ENCODE measurements at regions not wholly inside any gene's neighbourhood (a gene's known extent, or its start where the extent isn't known, plus 50 kb on each side); places are given as distances from the start of the nearest gene placed in this dataset.

DNA sequence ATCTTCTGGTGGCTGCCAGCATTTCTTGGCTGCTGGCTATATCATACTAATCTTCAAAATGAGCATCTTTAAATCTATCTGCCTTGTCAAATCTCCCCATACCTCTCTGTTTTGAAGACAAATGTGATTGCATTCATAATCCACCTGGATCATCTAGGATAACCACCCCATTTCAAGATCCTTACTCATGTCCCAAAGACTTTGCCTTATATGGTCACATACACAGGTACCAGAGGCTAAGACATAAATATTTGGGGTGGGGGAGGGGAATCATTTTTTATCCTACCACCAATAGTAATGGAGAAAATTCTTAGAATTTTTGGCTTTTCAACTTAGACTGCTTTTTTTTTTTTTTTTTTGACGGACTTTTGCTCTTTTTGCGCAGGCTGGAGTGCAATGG is 970.8 kb downstream of the PLOD2 start:
- no peaks in the 10 kb centered on the region for H3K36me3 ChIP-seq (ENCODE audit: insufficient read depth in 1 of 2, low read depth in 1 of 2)
- H3K27me3 ChIP-seq (ENCODE audit: insufficient read depth in 3 of 3, low read length in 2 of 3) = no peaks in the 10 kb centered on the region

DNA sequence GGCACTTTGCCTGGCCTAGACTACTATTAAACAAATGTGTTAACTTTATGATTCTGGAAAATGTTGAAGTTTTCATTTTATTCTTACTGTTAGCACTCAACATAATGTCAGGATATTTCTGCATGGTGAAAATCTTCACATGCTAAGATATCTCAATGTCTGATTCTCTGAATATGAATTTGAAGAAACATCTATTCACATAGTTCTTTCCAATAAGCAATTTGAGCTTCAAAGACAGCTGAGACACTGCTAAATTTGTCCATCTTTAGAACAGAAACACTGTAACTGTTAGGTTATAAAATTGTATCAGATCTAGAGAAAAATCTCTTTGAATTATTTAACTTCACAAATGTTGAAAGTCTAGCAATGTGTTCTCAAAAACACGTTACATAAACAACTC is 970.2 kb downstream of the PLOD2 start:
- Histone ChIP-seq H3K9me3 (no peaks in the 10 kb centered on the region), H3K27me3 (ENCODE audit: insufficient read depth in 3 of 3, low read length in 2 of 3) (no peaks in the 10 kb centered on the region), H3K4me3 (no peak overlapping the region), H3K27ac (no peak overlapping the region), H3K36me3 (ENCODE audit: insufficient read depth in 1 of 2, low read depth in 1 of 2) (no peaks in the 10 kb centered on the region), H3K4me1 (no peaks in the 10 kb centered on the region)
- DNase-seq = no peak
- ATAC-seq = no peak
- 82 to 89% (median 87%) methylated on average over 1 of the region's 1 CpG for WGBS, 3 donors
- no peak for TF ChIP-seq CTCF (IDR thresholded peaks at IDR 0.05)
- intact Hi-C loops (cut with DNase I) = no loop called here

More for the DNA sequence above, 970.8 kb downstream of the PLOD2 start:
- DNase-seq (no peak), ATAC-seq (no peak)
- Histone ChIP-seq H3K4me3 (no peak overlapping the region), H3K27ac (no peak overlapping the region), H3K4me1 (no peaks in the 10 kb centered on the region), H3K9me3 (no peaks in the 10 kb centered on the region)
- 86 to 100% (median 98%) methylated on average over 2 of the region's 2 CpGs for WGBS, 3 donors
- intact Hi-C loops (cut with DNase I) = no loop called here
- TF ChIP-seq CTCF (IDR thresholded peaks at IDR 0.05) = no peak

- no peaks in the 10 kb centered on the region for H3K27me3 ChIP-seq (ENCODE audit: insufficient read depth in 3 of 3, low read length in 2 of 3)
Observed at GRCh38 chr3:145191543-145191942, 969.4 kb downstream of the PLOD2 start.

DNA sequence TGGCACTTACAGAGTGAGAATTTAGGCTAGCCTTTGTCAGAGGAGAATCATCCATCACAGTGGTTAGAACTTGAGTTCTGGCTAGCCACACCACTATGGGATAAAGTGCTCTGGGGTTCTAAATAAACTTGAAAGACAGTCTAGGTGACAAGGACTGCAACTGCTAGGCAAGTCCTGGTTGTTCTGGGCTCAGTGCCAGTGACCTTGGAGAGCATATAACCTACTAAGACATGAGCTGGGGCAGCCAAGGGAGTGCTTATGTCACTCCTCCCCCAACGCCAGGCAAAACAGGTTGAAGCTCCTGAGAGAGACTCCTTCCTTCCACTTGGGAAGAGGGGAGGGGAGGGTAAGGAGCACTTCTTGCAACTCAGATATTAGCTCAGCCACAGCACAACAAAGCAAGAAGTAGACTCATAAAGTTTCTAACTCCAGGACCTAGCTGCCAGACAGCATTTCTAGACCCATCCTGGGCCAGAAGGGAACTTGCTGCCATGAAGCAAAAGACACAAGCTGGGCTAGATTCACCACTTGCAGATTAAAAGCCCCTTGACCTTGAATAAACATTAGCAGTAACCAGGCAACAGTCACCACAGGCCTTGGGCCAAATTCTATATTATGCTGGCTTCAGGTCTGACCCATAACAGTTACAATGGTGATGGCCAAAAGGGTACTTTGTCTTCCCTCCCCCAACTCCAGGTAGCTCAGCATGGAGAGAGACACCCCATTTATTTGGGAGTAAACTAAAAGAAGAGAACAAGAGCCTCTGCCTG is 963.7 kb downstream of the PLOD2 start:
- H3K27me3 ChIP-seq (ENCODE audit: insufficient read depth in 3 of 3, low read length in 2 of 3) = no peaks in the 10 kb centered on the region
- 49 to 75% (median 53%) methylated on average over 1 of the region's 1 CpG for WGBS, 3 donors
- ATAC-seq (no peak), DNase-seq (no peak)
- no peaks in the 10 kb centered on the region for H3K36me3 ChIP-seq (ENCODE audit: insufficient read depth in 1 of 2, low read depth in 1 of 2)
- intact Hi-C loops (cut with DNase I) = no loop called here
- TF ChIP-seq CTCF (IDR thresholded peaks at IDR 0.05) = no peak
- no peaks in the 10 kb centered on the region for H3K4me1 ChIP-seq
- H3K27ac ChIP-seq = no peak overlapping the region
- no peak overlapping the region for H3K4me3 ChIP-seq
- no peaks in the 10 kb centered on the region for H3K9me3 ChIP-seq

More at GRCh38 chr3:145191543-145191942, 969.4 kb downstream of the PLOD2 start:
- no peak overlapping the region for H3K4me3 ChIP-seq
- H3K9me3 ChIP-seq = no peaks in the 10 kb centered on the region
- 88 to 97% (median 89%) methylated on average over 1 of the region's 1 CpG for WGBS, 3 donors
- no peak overlapping the region for H3K27ac ChIP-seq
- intact Hi-C loops (cut with DNase I) = no loop called here
- H3K36me3 ChIP-seq (ENCODE audit: insufficient read depth in 1 of 2, low read depth in 1 of 2) = no peaks in the 10 kb centered on the region
- TF ChIP-seq CTCF (IDR thresholded peaks at IDR 0.05) = no peak
- no peak for DNase-seq
- no peak for ATAC-seq
- H3K4me1 ChIP-seq = no peaks in the 10 kb centered on the region

- Histone ChIP-seq H3K9me3 (no peaks in the 10 kb centered on the region), H3K4me3 (no peak overlapping the region), H3K4me1 (no peaks in the 10 kb centered on the region), H3K27ac (no peak overlapping the region), H3K36me3 (ENCODE audit: insufficient read depth in 1 of 2, low read depth in 1 of 2) (no peaks in the 10 kb centered on the region), H3K27me3 (ENCODE audit: insufficient read depth in 3 of 3, low read length in 2 of 3) (no peaks in the 10 kb centered on the region)
- no peak for ATAC-seq
- WGBS, 3 donors = 80 to 89% (median 86%) methylated on average over 1 of the region's 1 CpG
- intact Hi-C loops (cut with DNase I) = no loop called here
- TF ChIP-seq CTCF (IDR thresholded peaks at IDR 0.05) = no peak
- DNase-seq = no peak
Observed at GRCh38 chr3:145197821-145198220, 963.2 kb downstream of the PLOD2 start.
